ENCODE measurements at regions not wholly inside any gene's neighbourhood (a gene's known extent, or its start where the extent isn't known, plus 50 kb on each side); places are given as distances from the start of the nearest gene placed in this dataset.

GRCh38 chr15:69535101-69535638, 82.6 kb downstream of the RPLP1 start:
- no peak for TF ChIP-seq PAX5 (IDR thresholded peaks at IDR 0.05; ENCODE audit: insufficient read depth, low read length, severe bottlenecking)
- no peak for TF ChIP-seq TAF1 (IDR thresholded peaks at IDR 0.05; ENCODE audit: low read depth, low read length)
- no peak for TF ChIP-seq POLR2A (IDR thresholded peaks at IDR 0.05; ENCODE audit: low read depth, low read length)
- TF ChIP-seq POU2F2 (IDR thresholded peaks at IDR 0.05; ENCODE audit: low read depth, low read length), result no peak
- no peak for TF ChIP-seq POLR2AphosphoS5 (IDR thresholded peaks at IDR 0.05; ENCODE audit: low read depth, low read length)
